ENCODE measurements at regions not wholly inside any gene's neighbourhood (a gene's known extent, or its start where the extent isn't known, plus 50 kb on each side); places are given as distances from the start of the nearest gene placed in this dataset.

GRCh38 chr2:200056105-200056504 is 100.7 kb downstream of the MAIP1 start:
- DNase-seq = no peak

- DNase-seq = no peak
These were observed 107.8 kb downstream of the MAIP1 start for GRCh38 chr2:200063155-200063554.

- no peak for DNase-seq
These were observed 109.5 kb downstream of the MAIP1 start for GRCh38 chr2:200064879-200065278.

DNA sequence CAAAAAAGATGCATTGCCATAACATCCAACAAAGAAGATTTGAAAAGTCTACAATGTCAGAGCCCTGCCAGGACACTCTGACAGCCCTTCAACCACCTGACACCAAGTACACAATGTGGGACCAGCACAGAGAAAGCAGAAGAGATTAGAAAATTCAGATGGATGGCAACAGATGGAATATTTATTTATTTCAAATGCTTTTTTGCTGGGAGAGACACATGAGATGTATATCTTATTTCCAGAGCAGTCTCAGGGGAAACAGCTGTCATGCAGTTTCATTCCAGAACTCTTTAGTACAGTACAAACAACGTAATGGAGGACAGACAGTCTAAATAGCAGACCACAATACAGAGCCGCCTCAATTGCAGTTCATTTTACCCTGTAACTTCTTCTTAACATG is 110.1 kb downstream of the MAIP1 start:
- DNase-seq = no peak

- no peak for DNase-seq
These were observed 111.0 kb downstream of the MAIP1 start for GRCh38 chr2:200066417-200066816.

GRCh38 chr2:200068642-200069041 is 113.3 kb downstream of the MAIP1 start:
- DNase-seq = no peak

- DNase-seq = no peak
These were observed 121.8 kb downstream of the MAIP1 start for GRCh38 chr2:200077210-200077650.

DNA sequence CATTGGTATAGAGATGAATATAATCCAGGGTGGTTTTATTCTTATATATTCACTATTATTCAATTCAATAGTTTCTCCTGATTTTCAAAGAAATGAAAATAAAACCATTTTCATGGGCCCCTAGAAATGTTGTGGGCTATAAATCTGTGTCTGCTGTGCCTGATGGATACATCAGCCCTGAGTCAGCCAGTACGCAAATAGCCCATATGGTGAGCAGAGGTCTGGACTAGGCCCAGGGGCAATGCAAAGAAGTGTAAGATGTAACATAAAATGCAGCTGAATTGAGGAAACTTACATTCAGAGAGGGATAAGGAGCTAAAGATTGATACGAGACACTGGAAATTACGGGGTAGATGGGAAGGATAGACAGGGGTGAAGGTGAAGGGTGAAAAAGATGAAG is 122.5 kb downstream of the MAIP1 start:
- no peak for DNase-seq

DNA sequence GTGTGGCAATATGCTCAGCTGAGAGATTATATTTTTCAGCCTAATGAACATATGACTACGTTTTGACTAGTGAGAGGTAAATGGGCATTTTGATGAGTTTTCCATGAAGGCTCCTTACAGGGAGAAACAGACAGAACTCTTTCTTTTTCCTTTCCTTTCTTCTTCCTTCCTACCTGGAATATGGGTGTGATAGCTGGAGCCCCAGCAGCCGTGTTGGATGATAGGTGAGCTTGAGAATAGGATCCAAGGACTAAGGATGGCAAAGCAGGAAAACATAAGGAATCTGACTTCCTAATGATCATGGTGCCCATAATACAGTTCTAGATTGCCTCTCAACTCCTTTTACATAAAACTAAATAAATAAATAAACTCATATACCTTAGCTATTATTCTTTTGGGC is 124.0 kb downstream of the MAIP1 start:
- no peak for DNase-seq

DNA sequence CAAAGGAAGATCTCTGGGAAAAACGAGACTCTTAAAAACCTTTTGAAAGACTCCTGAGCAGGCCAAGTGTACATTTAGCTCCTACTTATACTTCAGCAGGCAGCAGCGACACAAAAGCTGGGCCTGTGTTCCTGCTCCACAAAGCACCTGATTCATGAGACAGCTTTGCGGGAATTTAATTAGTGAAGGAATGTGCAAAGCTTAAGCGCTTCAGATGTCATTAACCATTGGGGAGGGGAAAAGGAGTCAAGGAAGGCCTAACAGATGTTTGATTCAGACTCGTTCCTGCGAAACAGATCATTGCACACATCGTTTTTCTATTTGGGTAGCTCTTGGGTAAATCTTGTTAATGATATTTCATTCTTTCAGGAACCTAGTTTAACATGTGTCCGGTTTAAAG is 125.9 kb downstream of the MAIP1 start:
- DNase-seq = no peak

DNA sequence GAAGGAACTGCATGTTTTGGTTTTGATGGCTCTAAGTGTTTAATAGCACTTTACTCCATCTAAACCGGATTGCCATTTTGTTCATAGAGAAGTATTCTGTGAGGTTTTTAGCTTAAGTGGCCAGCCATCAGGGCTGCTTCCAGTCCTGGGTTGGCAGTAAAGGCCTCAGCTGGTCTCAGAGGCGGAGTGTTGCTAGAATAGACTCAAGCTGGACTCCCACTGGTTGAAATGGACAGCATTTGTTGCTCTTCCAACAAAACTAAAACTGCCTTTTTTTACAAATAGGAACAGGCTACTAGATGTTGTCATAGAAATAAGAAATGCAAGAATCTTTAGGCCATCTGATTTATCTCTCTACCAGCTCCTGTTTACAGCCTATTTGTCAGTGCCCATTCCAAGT is 126.4 kb downstream of the MAIP1 start:
- no peak for DNase-seq

- DNase-seq = no peak
These were observed 128.7 kb downstream of the MAIP1 start for GRCh38 chr2:200084036-200084435.

DNA sequence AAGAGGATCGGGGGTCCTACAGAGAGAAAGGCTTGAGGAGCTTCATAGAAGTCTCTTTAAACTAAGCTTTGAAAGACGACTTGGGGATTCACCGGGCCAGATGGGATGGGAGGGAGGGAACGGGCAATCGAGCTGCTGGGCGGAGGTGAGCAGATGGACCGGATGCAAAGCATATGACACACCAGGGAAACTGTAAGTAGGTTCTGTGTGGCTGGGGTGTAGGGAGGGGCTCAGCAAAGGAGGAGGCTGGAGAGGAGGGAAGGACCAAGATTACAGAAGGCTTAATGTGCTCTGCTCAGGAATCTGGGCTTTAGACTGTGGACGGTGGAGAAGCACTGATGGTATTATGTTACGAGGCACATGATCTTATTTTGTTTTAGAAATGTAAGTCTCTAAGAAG is 131.5 kb downstream of the MAIP1 start:
- DNase-seq = no peak

DNA sequence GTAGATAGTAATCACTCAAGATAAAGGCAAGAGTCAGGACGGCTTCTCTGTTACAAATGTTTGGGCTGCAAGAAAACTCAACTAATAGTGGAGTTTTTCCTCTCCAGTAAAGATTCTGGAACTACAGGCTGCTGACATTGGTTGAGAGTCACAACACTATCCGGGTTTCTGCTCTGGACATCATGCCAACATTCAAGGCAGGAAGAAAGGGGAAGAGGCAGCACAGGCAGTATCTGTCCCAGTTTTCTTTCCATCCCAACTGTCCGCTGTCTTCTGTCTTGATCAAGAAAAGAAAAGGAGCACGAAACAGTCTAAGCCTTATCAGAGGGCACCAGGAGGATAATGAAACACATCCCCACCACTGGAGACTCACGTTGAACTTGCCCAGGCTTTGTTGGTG is 132.1 kb downstream of the MAIP1 start:
- no peak for DNase-seq

DNA sequence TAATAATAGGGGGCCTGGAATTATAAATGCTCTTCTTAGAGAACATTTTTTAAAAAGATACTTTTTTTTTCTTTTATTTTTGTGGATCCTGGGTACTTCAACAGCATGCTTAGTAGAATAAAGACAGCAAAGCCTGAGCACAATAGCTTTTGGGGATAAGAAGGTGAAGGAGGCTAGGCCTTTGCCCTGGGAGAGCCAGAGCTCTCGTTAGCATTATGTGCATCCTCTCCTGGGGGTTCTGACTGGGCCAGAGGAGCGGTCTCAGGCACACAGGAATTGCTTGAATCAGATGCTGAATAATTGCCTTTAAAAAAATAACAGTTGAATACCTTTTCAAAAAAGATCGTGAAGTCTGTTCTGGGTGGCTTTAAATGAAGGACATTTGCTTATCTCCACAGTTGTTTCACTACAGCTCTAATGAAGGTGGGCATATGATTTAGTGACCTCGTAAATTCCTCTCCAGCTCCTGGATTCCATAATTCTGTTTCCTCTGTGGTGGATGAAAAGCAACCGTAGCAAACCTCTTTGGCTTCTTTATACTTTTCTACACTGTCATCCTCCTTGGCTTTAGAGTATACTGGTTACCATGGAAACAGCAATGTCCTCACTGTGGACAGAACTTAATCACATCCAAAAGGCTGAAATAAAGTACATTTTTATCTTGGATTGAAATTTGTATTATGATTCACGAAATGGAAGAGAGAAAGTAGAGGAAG is 133.8 kb downstream of the MAIP1 start:
- no peak for DNase-seq

DNA sequence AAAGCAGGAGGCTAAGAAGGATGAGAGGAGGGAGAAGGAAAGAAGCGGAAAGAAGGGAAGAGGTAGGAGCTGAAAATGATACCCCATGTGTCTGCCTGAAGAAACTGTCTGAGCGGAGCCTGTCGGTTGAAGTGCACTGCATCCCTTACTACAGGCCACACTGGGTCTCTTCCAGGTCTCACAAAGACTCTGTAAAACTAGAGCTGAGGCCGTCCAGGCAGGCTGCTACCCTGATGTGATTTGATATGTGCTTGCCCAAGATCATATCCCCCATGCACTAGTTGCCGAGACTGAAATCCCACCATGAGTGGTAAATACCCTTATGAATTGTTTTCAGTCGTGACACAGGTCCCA is 134.4 kb downstream of the MAIP1 start:
- DNase-seq = no peak

DNA sequence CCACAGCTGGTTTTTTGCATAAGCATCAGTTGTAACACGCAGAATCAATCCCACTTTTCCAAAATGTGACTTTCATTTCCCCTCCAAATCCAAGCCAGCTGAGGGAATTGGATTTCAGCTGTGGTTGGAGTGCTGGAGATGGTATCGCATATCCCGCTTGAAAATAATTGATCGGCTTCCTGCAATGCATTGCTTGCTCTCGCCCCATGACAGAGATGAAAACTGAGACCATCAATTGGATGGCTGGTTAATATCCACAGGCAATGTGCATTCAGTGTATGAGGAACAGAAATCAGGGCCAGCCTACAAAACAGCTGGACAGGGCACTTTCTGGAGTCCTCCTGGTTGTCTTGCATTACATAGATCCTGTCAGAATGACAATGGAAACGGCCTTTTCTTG is 135.3 kb downstream of the MAIP1 start:
- no peak for DNase-seq

DNA sequence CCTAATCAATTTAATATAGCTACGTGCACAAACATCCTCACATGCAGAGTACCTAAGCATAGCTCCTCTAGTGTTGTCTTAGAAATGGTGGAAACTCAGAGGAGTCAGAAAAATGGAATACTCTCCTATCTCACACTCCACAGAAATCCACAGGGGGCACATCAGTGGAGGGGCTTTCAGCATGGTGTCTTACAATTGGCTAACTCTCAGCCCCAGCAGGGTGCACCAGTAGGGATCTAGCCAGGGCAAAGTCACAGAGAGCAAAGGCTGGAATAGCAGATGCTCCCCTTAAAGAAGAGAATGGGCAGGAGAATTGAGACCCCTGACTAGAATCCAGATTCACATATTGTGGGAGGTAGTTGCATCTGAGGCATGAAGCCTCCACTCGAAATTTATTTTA is 135.7 kb downstream of the MAIP1 start:
- DNase-seq = no peak

DNA sequence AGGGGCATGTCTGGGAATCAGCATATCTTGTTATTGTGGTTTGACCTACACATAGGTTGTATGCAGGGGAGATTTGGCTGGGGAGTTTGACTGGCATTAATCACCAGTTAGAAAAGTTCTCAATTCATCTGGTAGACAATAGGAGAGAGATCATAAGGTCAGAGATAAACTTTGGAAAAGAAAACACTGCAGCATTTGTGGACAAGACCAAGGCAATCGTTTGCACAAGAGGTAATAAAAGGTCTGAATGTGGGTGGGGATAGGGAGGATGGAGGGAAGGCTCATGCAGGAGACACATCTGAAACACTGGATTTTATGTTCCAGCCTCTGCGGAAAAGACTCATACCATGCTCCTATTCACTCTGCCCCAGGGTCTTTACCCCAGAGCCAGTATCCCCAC is 136.9 kb downstream of the MAIP1 start:
- DNase-seq = no peak

GRCh38 chr2:200095436-200095835 is 140.1 kb downstream of the MAIP1 start:
- DNase-seq = no peak

DNA sequence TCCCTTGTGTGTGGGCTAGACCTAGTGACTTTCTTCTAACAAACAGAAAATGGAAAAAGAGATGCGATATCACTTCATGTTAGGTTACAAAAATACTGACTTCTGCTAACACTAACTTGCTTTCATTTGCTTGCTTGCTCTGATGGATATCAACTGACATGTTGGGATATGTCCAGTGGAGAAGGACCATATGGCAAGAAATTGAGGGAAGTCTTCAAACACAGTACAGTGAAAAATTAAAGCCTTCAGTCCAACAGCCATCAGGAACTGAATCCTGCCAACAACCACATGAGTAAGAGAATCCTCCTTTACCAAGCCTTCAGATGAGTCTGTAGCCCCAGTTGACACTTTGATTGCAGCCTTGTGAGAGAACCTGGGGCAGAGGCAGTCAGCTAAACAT is 143.9 kb downstream of the MAIP1 start:
- DNase-seq = no peak

- DNase-seq = no peak
These were observed 144.6 kb downstream of the MAIP1 start for GRCh38 chr2:200100027-200100426.

DNA sequence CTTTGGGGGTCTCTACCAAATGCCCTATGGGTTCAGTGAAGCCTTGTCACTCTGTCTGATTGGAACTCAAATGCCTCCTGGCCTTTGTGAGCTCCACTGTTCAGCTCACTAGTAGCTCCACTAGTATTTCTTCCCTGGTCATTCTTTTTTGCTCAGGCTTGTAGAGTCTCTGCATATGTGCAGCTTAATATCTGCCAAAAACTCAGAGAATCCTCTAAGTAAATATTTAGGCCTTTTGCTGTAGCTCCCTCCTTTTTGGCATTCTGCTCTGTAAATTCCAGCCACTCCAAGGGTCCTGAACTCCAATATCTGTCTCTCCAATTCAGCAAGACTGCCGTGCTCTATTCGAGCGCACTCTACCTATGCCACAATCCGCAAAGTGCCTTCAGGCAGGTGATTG is 146.5 kb downstream of the MAIP1 start:
- no peak for DNase-seq

DNA sequence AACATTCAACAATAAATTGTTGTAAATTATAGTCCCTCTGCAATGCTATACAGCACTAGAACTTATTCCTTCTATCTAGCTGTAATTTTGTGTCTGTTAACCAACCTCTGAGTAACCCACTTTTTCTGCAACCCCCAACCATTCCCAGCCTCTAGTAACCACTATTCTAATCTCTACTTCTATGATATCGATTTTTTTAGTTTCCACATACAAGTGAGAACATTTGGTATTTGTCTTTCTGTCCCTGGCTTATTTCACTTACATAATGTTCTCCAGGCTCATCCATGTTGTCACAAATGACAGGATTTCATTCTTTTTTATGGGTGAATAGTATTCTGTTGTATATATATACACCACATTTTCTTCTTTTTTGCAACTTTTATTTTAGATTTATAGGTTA is 147.6 kb downstream of the MAIP1 start:
- DNase-seq = no peak

DNA sequence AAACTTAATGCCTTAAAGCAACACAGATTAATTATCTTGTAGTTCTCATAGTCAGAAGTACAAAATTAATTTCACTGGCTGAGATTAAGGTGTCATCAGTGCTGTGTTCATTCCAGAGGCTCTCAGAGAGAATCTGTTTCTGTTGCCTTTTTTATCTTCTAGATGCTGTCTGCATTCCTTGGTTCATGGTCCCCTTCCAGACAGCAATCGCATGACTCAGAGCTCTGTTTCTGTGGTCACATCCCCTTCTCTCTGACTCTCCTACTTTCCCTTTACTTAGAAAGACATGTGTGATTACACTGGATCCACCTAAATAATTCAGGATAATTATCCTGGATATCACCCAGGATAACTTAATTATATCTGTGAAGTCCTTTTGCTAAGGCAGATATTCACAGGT is 148.6 kb downstream of the MAIP1 start:
- no peak for DNase-seq

All from T1000 (cell line).